HG02763 (cell line): ENCODE measurements at regions not wholly inside any gene's neighbourhood (a gene's known extent, or its start where the extent isn't known, plus 50 kb on each side); places are given as distances from the start of the nearest gene placed in this dataset.

Experiments used
- ATAC-seq: cut with Tn5 transposase; IDR thresholded peaks from one replicate; pipeline ENCODE4 v1.9.1; 2021; ENCODE audit warnings: mild to moderate bottlenecking, moderate library complexity; ENCODE audit not compliant: unreplicated experiment

GRCh38 chr19:31641591-31641990 is 292.4 kb upstream of the TSHZ3 start:
- ATAC-seq = no peak

- ATAC-seq = no peak
Measured at GRCh38 chr19:31648347-31648746, 299.1 kb upstream of the TSHZ3 start.

GRCh38 chr19:31656507-31656906 is 307.3 kb upstream of the TSHZ3 start:
- no peak for ATAC-seq

GRCh38 chr19:31658993-31659896 is 310.0 kb upstream of the TSHZ3 start:
- ATAC-seq = no peak

- no peak for ATAC-seq
Measured at GRCh38 chr19:31659897-31660210, 310.6 kb upstream of the TSHZ3 start.

- no peak for ATAC-seq
Measured at GRCh38 chr19:31664096-31664495, 314.9 kb upstream of the TSHZ3 start.

GRCh38 chr19:31664997-31665396 is 315.8 kb upstream of the TSHZ3 start:
- no peak for ATAC-seq

GRCh38 chr19:31666126-31666525 is 316.9 kb upstream of the TSHZ3 start:
- no peak for ATAC-seq

- no peak for ATAC-seq
Measured at GRCh38 chr19:31667106-31667505, 317.9 kb upstream of the TSHZ3 start.

- no peak for ATAC-seq
Measured at GRCh38 chr19:31668921-31669320, 319.7 kb upstream of the TSHZ3 start.

GRCh38 chr19:31670931-31671330 is 321.7 kb upstream of the TSHZ3 start:
- no peak for ATAC-seq

GRCh38 chr19:31671411-31672035 is 322.3 kb upstream of the TSHZ3 start:
- ATAC-seq = no peak

GRCh38 chr19:31674503-31675192 is 325.4 kb upstream of the TSHZ3 start:
- ATAC-seq = no peak

GRCh38 chr19:31675193-31675913 is 326.1 kb upstream of the TSHZ3 start:
- no peak for ATAC-seq

- ATAC-seq = no peak
Measured at GRCh38 chr19:31676271-31677004, 327.2 kb upstream of the TSHZ3 start.

GRCh38 chr19:31678421-31678820 is 329.2 kb upstream of the TSHZ3 start:
- no peak for ATAC-seq

GRCh38 chr19:31681121-31681520 is 331.9 kb upstream of the TSHZ3 start:
- ATAC-seq = no peak

- no peak for ATAC-seq
Measured at GRCh38 chr19:31693131-31693932, 344.1 kb upstream of the TSHZ3 start.

GRCh38 chr19:31693933-31694269 is 344.7 kb upstream of the TSHZ3 start:
- ATAC-seq = no peak

- no peak for ATAC-seq
Measured at GRCh38 chr19:31694761-31695160, 345.5 kb upstream of the TSHZ3 start.
